Inflammatory macrophage treated with lipopolysaccharide for 4 hours (primary cell): ENCODE measurements at regions not wholly inside any gene's neighbourhood (a gene's known extent, or its start where the extent isn't known, plus 50 kb on each side); places are given as distances from the start of the nearest gene placed in this dataset.

ENCODE experiments used
- DNase-seq: peaks from one replicate; pipeline ENCODE4 v3.0.0-alpha.2; 2020

GRCh38 chr6:93496548-93496947, 77.2 kb upstream of the EPHA7 start:
- DNase-seq = no peak

GRCh38 chr6:93494057-93494456, 74.7 kb upstream of the EPHA7 start:
- DNase-seq = no peak

GRCh38 chr6:93474733-93475179, 55.4 kb upstream of the EPHA7 start:
- no peak for DNase-seq

- DNase-seq = no peak
Measured at GRCh38 chr6:93471281-93471680, 51.9 kb upstream of the EPHA7 start.
